ENCODE measurements at regions not wholly inside any gene's neighbourhood (a gene's known extent, or its start where the extent isn't known, plus 50 kb on each side); places are given as distances from the start of the nearest gene placed in this dataset.
A peak's percentile ranks its signal among the peaks of the same experiment; 100 is the strongest.
"Not testable (repeated sequence)": the region's sequence is repeated elsewhere in the genome, so short reads cannot be mapped to it uniquely, and the experiment has no call there.

DNA sequence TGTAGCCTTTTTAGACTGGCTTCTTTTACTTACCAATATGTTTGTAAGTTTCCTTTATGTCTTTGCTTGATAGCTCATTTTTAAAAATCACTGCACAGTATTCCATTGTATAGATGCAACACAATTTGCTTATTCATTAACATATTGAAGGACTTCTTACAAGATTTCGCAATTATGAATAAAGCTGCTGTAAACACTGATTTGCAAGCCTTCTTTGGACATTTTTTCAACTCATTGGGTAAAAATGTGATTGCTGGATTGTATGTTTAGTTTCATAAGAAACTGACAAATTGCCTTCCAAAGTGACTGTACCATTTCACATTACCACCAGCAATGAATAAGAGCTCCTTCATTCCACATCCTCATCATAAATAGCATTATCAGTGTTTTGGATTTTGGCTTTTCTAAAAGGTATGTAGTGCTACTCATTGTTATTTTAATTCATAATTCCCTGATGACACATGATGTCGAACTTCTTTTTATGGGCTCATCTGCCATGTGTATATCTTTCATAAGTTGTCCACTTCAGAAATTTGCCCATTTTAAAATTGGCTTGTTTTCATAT lies 80.7 kb downstream of the TFAP2B start:
- TF ChIP-seq FOXP2 (optimal IDR thresholded peaks at IDR 0.05; ENCODE audit: control extremely low read depth, extremely low read length, insufficient read depth) (no peak), EZH2 (IDR thresholded peaks at IDR 0.05) (no peak), POLR2AphosphoS5 (IDR thresholded peaks at IDR 0.05; ENCODE audit: borderline replicate concordance, low read depth, low read length) (no peak)
- Histone ChIP-seq H3K4me3 (0 out of 2 replicates have a peak overlapping the region, but pooled peaks have one; percentile 5), H3K9me3 (ENCODE audit: low read depth, low read length) (no peaks in the 10 kb centered on the region), H3K27ac (peak overlapping the region; percentile 100), H3K9ac (ENCODE audit: insufficient read length) (peak overlapping the region; percentile 19), H3K36me3 (ENCODE audit: insufficient read depth, low read length) (no peaks in the 10 kb centered on the region)
- DNase-seq (ENCODE audit: low read depth, low spot score), result no peak

DNA sequence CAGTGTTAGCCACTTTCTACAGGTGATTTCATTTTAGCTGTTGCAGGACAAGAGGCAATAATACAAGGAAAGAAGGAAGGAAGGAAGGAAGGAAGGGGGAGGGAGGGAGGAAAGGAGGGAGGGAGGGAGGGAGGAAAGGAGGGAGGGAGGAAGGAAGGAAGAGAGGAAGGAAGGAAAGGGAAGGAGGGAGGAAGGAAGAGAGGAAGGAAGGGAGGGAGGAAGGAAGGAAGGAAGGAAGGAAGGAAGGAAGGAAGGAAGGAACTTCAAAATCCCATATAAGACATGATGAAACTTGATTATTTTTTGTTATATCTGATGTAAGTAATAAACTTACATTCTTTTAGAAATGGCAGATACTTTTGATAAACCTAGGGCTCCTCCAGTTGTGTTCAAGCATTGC lies 83.6 kb downstream of the TFAP2B start:
- peak; percentile 83; the same call in 1 of the 2 replicates for TF ChIP-seq POLR2AphosphoS5 (IDR thresholded peaks at IDR 0.05; ENCODE audit: borderline replicate concordance, low read depth, low read length)
- no peak for TF ChIP-seq FOXP2 (optimal IDR thresholded peaks at IDR 0.05; ENCODE audit: control extremely low read depth, extremely low read length, insufficient read depth)
- no peak for TF ChIP-seq EZH2 (IDR thresholded peaks at IDR 0.05)
- peak; percentile 75 for DNase-seq (ENCODE audit: low read depth, low spot score)
- H3K36me3 ChIP-seq (ENCODE audit: insufficient read depth, low read length), result no peaks in the 10 kb centered on the region
- peak overlapping the region; percentile 63 for H3K4me3 ChIP-seq
- H3K9me3 ChIP-seq (ENCODE audit: low read depth, low read length), result no peaks in the 10 kb centered on the region
- H3K9ac ChIP-seq (ENCODE audit: insufficient read length), result peak overlapping the region; percentile 85
- H3K27ac ChIP-seq, result peak overlapping the region; percentile 100

GRCh38 chr6:50905297-50905696 lies 86.6 kb downstream of the TFAP2B start:
- H3K9ac ChIP-seq (ENCODE audit: insufficient read length), result peak overlapping the region; percentile 31
- no peak for TF ChIP-seq FOXP2 (optimal IDR thresholded peaks at IDR 0.05; ENCODE audit: control extremely low read depth, extremely low read length, insufficient read depth)
- no peak for TF ChIP-seq POLR2AphosphoS5 (IDR thresholded peaks at IDR 0.05; ENCODE audit: borderline replicate concordance, low read depth, low read length)
- no peak for TF ChIP-seq EZH2 (IDR thresholded peaks at IDR 0.05)
- H3K4me3 ChIP-seq, result 0 out of 2 replicates have a peak overlapping the region, but pooled peaks have one; percentile 2
- H3K9me3 ChIP-seq (ENCODE audit: low read depth, low read length), result no peaks in the 10 kb centered on the region
- no peak for DNase-seq (ENCODE audit: low read depth, low spot score)
- H3K36me3 ChIP-seq (ENCODE audit: insufficient read depth, low read length), result no peaks in the 10 kb centered on the region
- H3K27ac ChIP-seq, result peak overlapping the region; percentile 100

- no peak for DNase-seq (ENCODE audit: low read depth, low spot score)
- Histone ChIP-seq H3K9ac (ENCODE audit: insufficient read length) (no peak overlapping the region), H3K27ac (peak overlapping the region; percentile 22), H3K4me3 (no peak overlapping the region), H3K36me3 (ENCODE audit: insufficient read depth, low read length) (no peaks in the 10 kb centered on the region; the same call in 1 of the 2 replicates), H3K9me3 (ENCODE audit: low read depth, low read length) (no peaks in the 10 kb centered on the region)
- no peak for TF ChIP-seq EZH2 (IDR thresholded peaks at IDR 0.05)
- TF ChIP-seq POLR2AphosphoS5 (IDR thresholded peaks at IDR 0.05; ENCODE audit: borderline replicate concordance, low read depth, low read length), result no peak
- no peak for TF ChIP-seq FOXP2 (optimal IDR thresholded peaks at IDR 0.05; ENCODE audit: control extremely low read depth, extremely low read length, insufficient read depth)
Observed at GRCh38 chr6:50907565-50907964, 88.9 kb downstream of the TFAP2B start.

DNA sequence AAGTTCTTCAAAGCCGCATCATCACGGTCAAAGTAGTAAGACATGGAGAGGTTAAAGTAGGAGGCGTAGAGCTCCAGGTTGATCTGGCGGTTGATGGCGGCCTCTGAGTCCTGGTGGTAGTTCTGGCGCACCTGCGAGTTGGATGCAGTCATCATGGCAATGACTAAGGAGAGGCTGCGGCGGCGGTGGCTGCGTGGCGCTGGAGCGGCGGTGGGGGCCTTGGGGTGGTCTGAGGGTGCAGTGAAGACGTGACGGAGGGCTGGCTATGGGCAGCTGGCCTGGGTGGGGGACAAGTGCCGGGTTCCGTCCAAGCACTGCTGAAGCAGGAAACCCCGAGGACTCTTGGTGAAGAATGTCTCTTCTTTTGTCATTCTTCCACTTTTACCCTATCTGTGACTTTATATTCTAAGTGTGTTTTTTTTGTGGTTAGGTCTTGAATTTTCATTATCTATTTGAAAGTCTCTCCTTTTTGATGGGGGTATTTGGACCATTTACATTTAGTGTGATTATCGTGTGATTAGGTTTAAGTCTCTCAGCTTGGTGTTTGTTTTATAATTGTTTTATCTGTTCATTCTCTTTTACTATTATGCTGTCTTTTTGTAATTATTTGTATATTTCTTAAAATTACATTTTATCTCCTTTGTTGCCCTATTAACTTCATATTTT lies 94.6 kb downstream of the TFAP2B start:
- TF ChIP-seq POLR2AphosphoS5 (IDR thresholded peaks at IDR 0.05; ENCODE audit: borderline replicate concordance, low read depth, low read length) (no peak), EZH2 (IDR thresholded peaks at IDR 0.05) (no peak), FOXP2 (optimal IDR thresholded peaks at IDR 0.05; ENCODE audit: control extremely low read depth, extremely low read length, insufficient read depth) (no peak)
- H3K9ac ChIP-seq (ENCODE audit: insufficient read length), result no peak overlapping the region
- no peak for DNase-seq (ENCODE audit: low read depth, low spot score)
- no peak overlapping the region for H3K27ac ChIP-seq
- no peak overlapping the region for H3K4me3 ChIP-seq
- H3K36me3 ChIP-seq (ENCODE audit: insufficient read depth, low read length), result peaks cover 8% of the 10 kb centered on the region; the same call in 1 of the 2 replicates
- peaks cover 6% of the 10 kb centered on the region for H3K9me3 ChIP-seq (ENCODE audit: low read depth, low read length)

GRCh38 chr6:50921378-50921777 lies 102.7 kb downstream of the TFAP2B start:
- H3K9ac ChIP-seq (ENCODE audit: insufficient read length); H3K9me3 ChIP-seq (ENCODE audit: low read depth, low read length); DNase-seq (ENCODE audit: low read depth, low spot score); H3K27ac ChIP-seq; H3K4me3 ChIP-seq; H3K36me3 ChIP-seq (ENCODE audit: insufficient read depth, low read length): not testable (repeated sequence)

- Histone ChIP-seq H3K9ac (ENCODE audit: insufficient read length) (no peak overlapping the region), H3K36me3 (ENCODE audit: insufficient read depth, low read length) (no peaks in the 10 kb centered on the region), H3K27ac (no peak overlapping the region), H3K4me3 (no peak overlapping the region), H3K9me3 (ENCODE audit: low read depth, low read length) (peaks cover 8% of the 10 kb centered on the region; the same call in 1 of the 2 replicates)
- TF ChIP-seq POLR2AphosphoS5 (IDR thresholded peaks at IDR 0.05; ENCODE audit: borderline replicate concordance, low read depth, low read length) (no peak), EZH2 (IDR thresholded peaks at IDR 0.05) (no peak), FOXP2 (optimal IDR thresholded peaks at IDR 0.05; ENCODE audit: control extremely low read depth, extremely low read length, insufficient read depth) (no peak)
- no peak for DNase-seq (ENCODE audit: low read depth, low spot score)
Observed at GRCh38 chr6:50921968-50922367, 103.3 kb downstream of the TFAP2B start.

GRCh38 chr6:50922579-50923525 lies 104.2 kb downstream of the TFAP2B start:
- no peak for TF ChIP-seq POLR2AphosphoS5 (IDR thresholded peaks at IDR 0.05; ENCODE audit: borderline replicate concordance, low read depth, low read length)
- no peak for TF ChIP-seq EZH2 (IDR thresholded peaks at IDR 0.05)
- TF ChIP-seq FOXP2 (optimal IDR thresholded peaks at IDR 0.05; ENCODE audit: control extremely low read depth, extremely low read length, insufficient read depth), result no peak
- H3K9ac ChIP-seq (ENCODE audit: insufficient read length), result no peak overlapping the region
- DNase-seq (ENCODE audit: low read depth, low spot score), result no peak
- H3K9me3 ChIP-seq (ENCODE audit: low read depth, low read length), result peaks cover 8% of the 10 kb centered on the region; the same call in 1 of the 2 replicates
- 0 out of 2 replicates have a peak overlapping the region, but pooled peaks have one; percentile 10 for H3K4me3 ChIP-seq
- no peaks in the 10 kb centered on the region for H3K36me3 ChIP-seq (ENCODE audit: insufficient read depth, low read length)
- H3K27ac ChIP-seq, result peak overlapping the region; percentile 59
